ENCODE measurements at regions not wholly inside any gene's neighbourhood (a gene's known extent, or its start where the extent isn't known, plus 50 kb on each side); places are given as distances from the start of the nearest gene placed in this dataset.
"Not testable (repeated sequence)": the region's sequence is repeated elsewhere in the genome, so short reads cannot be mapped to it uniquely, and the experiment has no call there.

GRCh38 chr12:91634386-91634713 lies 451.7 kb upstream of the DCN start:
- DNase-seq; H3K4me3 Mint-ChIP-seq; H3K4me1 Mint-ChIP-seq; H3K9me3 Mint-ChIP-seq; H3K36me3 Mint-ChIP-seq (ENCODE audit: low read depth); CTCF ChIA-PET; H3K27me3 Mint-ChIP-seq; POLR2A ChIA-PET; H3K27ac Mint-ChIP-seq: not testable (repeated sequence)

GRCh38 chr12:91633734-91634357 lies 451.2 kb upstream of the DCN start:
- POLR2A ChIA-PET: no interaction called here

GRCh38 chr12:91633206-91633605 lies 450.6 kb upstream of the DCN start:
- no peaks in the 10 kb centered on the region for H3K36me3 Mint-ChIP-seq (ENCODE audit: low read depth)
- H3K4me3 Mint-ChIP-seq: no peak overlapping the region
- DNase-seq: no peak
- peaks cover 3% of the 10 kb centered on the region for H3K9me3 Mint-ChIP-seq
- H3K27ac Mint-ChIP-seq: no peak overlapping the region
- no peaks in the 10 kb centered on the region for H3K27me3 Mint-ChIP-seq
- CTCF ChIA-PET: no interaction called here
- POLR2A ChIA-PET: no interaction called here
- no peaks in the 10 kb centered on the region for H3K4me1 Mint-ChIP-seq

More at GRCh38 chr12:91633734-91634357, 451.2 kb upstream of the DCN start:
- Mint-ChIP-seq H3K27ac (no peak overlapping the region), H3K4me1 (no peaks in the 10 kb centered on the region), H3K36me3 (ENCODE audit: low read depth) (no peaks in the 10 kb centered on the region), H3K4me3 (no peak overlapping the region), H3K27me3 (no peaks in the 10 kb centered on the region), H3K9me3 (peaks cover 3% of the 10 kb centered on the region)
- no peak for DNase-seq
- CTCF ChIA-PET: no interaction called here

GRCh38 chr12:91632042-91632786 lies 449.6 kb upstream of the DCN start:
- no peaks in the 10 kb centered on the region for H3K4me1 Mint-ChIP-seq
- ChIA-PET CTCF (no interaction called here), POLR2A (no interaction called here)
- DNase-seq: no peak
- no peaks in the 10 kb centered on the region for H3K27me3 Mint-ChIP-seq
- H3K36me3 Mint-ChIP-seq (ENCODE audit: low read depth): no peaks in the 10 kb centered on the region
- no peak overlapping the region for H3K27ac Mint-ChIP-seq
- no peak overlapping the region for H3K4me3 Mint-ChIP-seq
- H3K9me3 Mint-ChIP-seq: peaks cover 3% of the 10 kb centered on the region

GRCh38 chr12:91630596-91631293 lies 448.1 kb upstream of the DCN start:
- Mint-ChIP-seq H3K27me3 (no peaks in the 10 kb centered on the region), H3K4me3 (no peak overlapping the region), H3K36me3 (ENCODE audit: low read depth) (no peaks in the 10 kb centered on the region), H3K27ac (no peak overlapping the region), H3K4me1 (no peaks in the 10 kb centered on the region), H3K9me3 (peaks cover 11% of the 10 kb centered on the region)
- no peak for DNase-seq
- CTCF ChIA-PET: no interaction called here
- POLR2A ChIA-PET: no interaction called here

- DNase-seq: no peak
- Mint-ChIP-seq H3K4me1 (no peaks in the 10 kb centered on the region), H3K36me3 (ENCODE audit: low read depth) (no peaks in the 10 kb centered on the region), H3K27me3 (no peaks in the 10 kb centered on the region), H3K27ac (no peak overlapping the region), H3K4me3 (no peak overlapping the region), H3K9me3 (peaks cover 11% of the 10 kb centered on the region)
- CTCF ChIA-PET: no interaction called here
- POLR2A ChIA-PET: no interaction called here
Observed at GRCh38 chr12:91630083-91630482, 447.5 kb upstream of the DCN start.

GRCh38 chr12:91629440-91629839 lies 446.8 kb upstream of the DCN start:
- Mint-ChIP-seq H3K36me3 (ENCODE audit: low read depth) (no peaks in the 10 kb centered on the region), H3K27me3 (no peaks in the 10 kb centered on the region), H3K4me1 (no peaks in the 10 kb centered on the region), H3K9me3 (peaks cover 11% of the 10 kb centered on the region), H3K4me3 (no peak overlapping the region), H3K27ac (no peak overlapping the region)
- no peak for DNase-seq
- POLR2A ChIA-PET: no interaction called here
- CTCF ChIA-PET: no interaction called here

- POLR2A ChIA-PET: no interaction called here
- CTCF ChIA-PET: no interaction called here
- Mint-ChIP-seq H3K27me3 (no peaks in the 10 kb centered on the region), H3K4me3 (no peak overlapping the region), H3K4me1 (no peaks in the 10 kb centered on the region), H3K9me3 (peaks cover 11% of the 10 kb centered on the region), H3K27ac (no peak overlapping the region), H3K36me3 (ENCODE audit: low read depth) (no peaks in the 10 kb centered on the region)
- no peak for DNase-seq
Observed at GRCh38 chr12:91628656-91629055, 446.0 kb upstream of the DCN start.

GRCh38 chr12:91627225-91627624 lies 444.6 kb upstream of the DCN start:
- no peaks in the 10 kb centered on the region for H3K4me1 Mint-ChIP-seq
- H3K27ac Mint-ChIP-seq: no peak overlapping the region
- no peaks in the 10 kb centered on the region for H3K27me3 Mint-ChIP-seq
- no peak for DNase-seq
- POLR2A ChIA-PET: no interaction called here
- no peak overlapping the region for H3K4me3 Mint-ChIP-seq
- CTCF ChIA-PET: no interaction called here
- H3K9me3 Mint-ChIP-seq: peaks cover 9% of the 10 kb centered on the region
- H3K36me3 Mint-ChIP-seq (ENCODE audit: low read depth): no peaks in the 10 kb centered on the region

- H3K36me3 Mint-ChIP-seq (ENCODE audit: low read depth): no peaks in the 10 kb centered on the region
- no peaks in the 10 kb centered on the region for H3K27me3 Mint-ChIP-seq
- no peak for DNase-seq
- peaks cover 2% of the 10 kb centered on the region for H3K4me1 Mint-ChIP-seq
- ChIA-PET CTCF (no interaction called here), POLR2A (no interaction called here)
- no peak overlapping the region for H3K27ac Mint-ChIP-seq
- H3K4me3 Mint-ChIP-seq: no peak overlapping the region
- peaks cover 9% of the 10 kb centered on the region for H3K9me3 Mint-ChIP-seq
Observed at GRCh38 chr12:91622981-91623380, 440.4 kb upstream of the DCN start.

- ChIA-PET CTCF (no interaction called here), POLR2A (no interaction called here)
- no peak for DNase-seq
- Mint-ChIP-seq H3K27ac (no peak overlapping the region), H3K27me3 (no peaks in the 10 kb centered on the region), H3K36me3 (ENCODE audit: low read depth) (no peaks in the 10 kb centered on the region), H3K4me1 (peaks cover 5% of the 10 kb centered on the region), H3K9me3 (peaks cover 9% of the 10 kb centered on the region), H3K4me3 (no peak overlapping the region)
Observed at GRCh38 chr12:91622037-91622436, 439.4 kb upstream of the DCN start.

- Mint-ChIP-seq H3K36me3 (ENCODE audit: low read depth) (no peaks in the 10 kb centered on the region), H3K27me3 (no peaks in the 10 kb centered on the region), H3K4me3 (no peak overlapping the region), H3K27ac (no peak overlapping the region), H3K4me1 (peaks cover 5% of the 10 kb centered on the region), H3K9me3 (peaks cover 2% of the 10 kb centered on the region)
- ChIA-PET POLR2A (no interaction called here), CTCF (no interaction called here)
- no peak for DNase-seq
Observed at GRCh38 chr12:91620992-91621391, 438.4 kb upstream of the DCN start.

GRCh38 chr12:91620422-91620821 lies 437.8 kb upstream of the DCN start:
- no peaks in the 10 kb centered on the region for H3K27me3 Mint-ChIP-seq
- no peaks in the 10 kb centered on the region for H3K36me3 Mint-ChIP-seq (ENCODE audit: low read depth)
- no peak overlapping the region for H3K4me3 Mint-ChIP-seq
- DNase-seq: no peak
- ChIA-PET POLR2A (no interaction called here), CTCF (interaction anchor here (0.7 kb wide), 1 partner anchor 1672 kb away, joined by 3 read pairs; no protein-coding TSS in a partner anchor)
- no peaks in the 10 kb centered on the region for H3K9me3 Mint-ChIP-seq
- H3K4me1 Mint-ChIP-seq: peaks cover 5% of the 10 kb centered on the region
- no peak overlapping the region for H3K27ac Mint-ChIP-seq

GRCh38 chr12:91618281-91618680 lies 435.7 kb upstream of the DCN start:
- CTCF ChIA-PET: no interaction called here
- DNase-seq: no peak
- H3K4me3 Mint-ChIP-seq: no peak overlapping the region
- POLR2A ChIA-PET: no interaction called here
- H3K36me3 Mint-ChIP-seq (ENCODE audit: low read depth): no peaks in the 10 kb centered on the region
- H3K27me3 Mint-ChIP-seq: no peaks in the 10 kb centered on the region
- peaks cover 5% of the 10 kb centered on the region for H3K4me1 Mint-ChIP-seq
- H3K9me3 Mint-ChIP-seq: no peaks in the 10 kb centered on the region
- no peak overlapping the region for H3K27ac Mint-ChIP-seq
